ENCODE measurements at regions not wholly inside any gene's neighbourhood (a gene's known extent, or its start where the extent isn't known, plus 50 kb on each side); places are given as distances from the start of the nearest gene placed in this dataset.

GRCh38 chr7:137094-137891 lies 55.1 kb upstream of the FAM20C start (continued):
- TF ChIP-seq JUND (IDR thresholded peaks at IDR 0.05; ENCODE audit: low read length) (no peak), RFX5 (IDR thresholded peaks at IDR 0.05; ENCODE audit: borderline replicate concordance, low read depth, low read length) (no peak)

Data from H1 (cell line).